Muscle of leg (tissue), 3 donors: ENCODE measurements at regions not wholly inside any gene's neighbourhood (a gene's known extent, or its start where the extent isn't known, plus 50 kb on each side); places are given as distances from the start of the nearest gene placed in this dataset.

ENCODE experiments used
- DNase-seq: peaks from one replicate; pipeline ENCODE4 v3.0.0; 2013
- H3K27ac ChIP-seq: one replicate; pipeline ENCODE4 v1.5.1; 2013; ENCODE audit warnings: mild to moderate bottlenecking, low read length, control low read depth
- H3K27me3 ChIP-seq: one replicate; pipeline ENCODE4 v1.6.1; 2013; ENCODE audit warnings: low read length; ENCODE audit not compliant: control insufficient read depth, insufficient read depth
- H3K36me3 ChIP-seq: one replicate; pipeline ENCODE4 v1.6.1; 2013; ENCODE audit warnings: low read length; ENCODE audit not compliant: control insufficient read depth, insufficient read depth
- H3K4me1 ChIP-seq: one replicate; pipeline ENCODE4 v1.6.1; 2013; ENCODE audit warnings: low read length; ENCODE audit not compliant: control insufficient read depth, insufficient read depth
- H3K4me3 ChIP-seq: one replicate; pipeline ENCODE4 v1.5.1; 2013; ENCODE audit warnings: low read length, control low read depth
- H3K9me3 ChIP-seq: replicated peaks from 2 replicates; pipeline ENCODE4 v1.6.1; 2013; ENCODE audit warnings: low read depth, low read length; ENCODE audit not compliant: control insufficient read depth
- WGBS: methylation state at CpG from one replicate; pipeline ENCODE4 v1.1.5; 2013; ENCODE audit warnings: missing lambda C conversion rate; ENCODE audit not compliant: insufficient coverage; 5-methylcytosine and 5-hydroxymethylcytosine counted together

DNA sequence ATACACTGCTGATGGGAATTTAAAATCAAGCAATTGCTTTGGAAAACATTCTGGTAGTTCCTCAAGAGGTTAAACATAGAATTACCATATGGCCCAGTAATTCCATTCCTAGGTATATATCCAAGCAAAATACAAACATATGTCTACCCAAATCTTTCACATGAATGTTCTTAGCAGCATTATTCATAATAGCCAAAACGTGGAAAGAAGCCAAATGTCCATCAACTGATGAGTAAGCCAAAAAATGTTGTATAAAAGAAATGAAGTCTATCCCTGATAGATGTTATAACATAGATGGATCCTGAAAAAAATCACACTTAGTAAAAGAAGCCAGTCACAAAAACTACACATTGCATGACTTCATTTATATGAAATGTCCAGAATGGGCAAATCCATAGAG is 893.0 kb downstream of the SORCS3 start:
- no peaks in the 10 kb centered on the region for H3K36me3 ChIP-seq
- no peaks in the 10 kb centered on the region for H3K27me3 ChIP-seq
- no peak overlapping the region for H3K4me3 ChIP-seq
- H3K9me3 ChIP-seq = peaks cover 5% of the 10 kb centered on the region
- no CpG with 5 or more reads among the region's 1 CpG for WGBS
- H3K4me1 ChIP-seq = no peaks in the 10 kb centered on the region
- DNase-seq = no peak
- no peak overlapping the region for H3K27ac ChIP-seq

DNA sequence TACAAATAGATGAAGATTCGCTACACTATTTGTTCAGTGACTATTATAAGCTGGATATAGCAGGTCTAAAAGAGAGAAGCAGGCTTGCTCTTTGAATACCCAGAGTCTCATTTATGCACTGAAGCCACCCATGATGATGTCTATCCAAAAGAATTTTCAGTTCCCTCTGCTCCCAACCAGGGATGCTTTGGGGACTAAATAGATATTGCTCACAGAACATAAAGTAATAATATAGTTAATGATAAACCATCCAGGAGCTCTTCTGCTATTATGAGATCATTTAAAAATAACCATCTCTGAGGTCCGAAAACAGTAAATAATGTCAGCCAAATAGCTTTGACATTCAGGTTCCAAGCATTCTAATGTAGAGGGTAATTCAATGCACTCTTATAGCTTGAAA is 875.4 kb downstream of the SORCS3 start:
- H3K27me3 ChIP-seq = no peaks in the 10 kb centered on the region
- H3K27ac ChIP-seq = no peak overlapping the region
- H3K36me3 ChIP-seq = no peaks in the 10 kb centered on the region
- whole genome bisulfite sequencing = no CpG with 5 or more reads among the region's 2 CpGs
- H3K4me1 ChIP-seq = no peaks in the 10 kb centered on the region
- DNase-seq = no peak
- no peak overlapping the region for H3K4me3 ChIP-seq
- no peaks in the 10 kb centered on the region for H3K9me3 ChIP-seq

DNA sequence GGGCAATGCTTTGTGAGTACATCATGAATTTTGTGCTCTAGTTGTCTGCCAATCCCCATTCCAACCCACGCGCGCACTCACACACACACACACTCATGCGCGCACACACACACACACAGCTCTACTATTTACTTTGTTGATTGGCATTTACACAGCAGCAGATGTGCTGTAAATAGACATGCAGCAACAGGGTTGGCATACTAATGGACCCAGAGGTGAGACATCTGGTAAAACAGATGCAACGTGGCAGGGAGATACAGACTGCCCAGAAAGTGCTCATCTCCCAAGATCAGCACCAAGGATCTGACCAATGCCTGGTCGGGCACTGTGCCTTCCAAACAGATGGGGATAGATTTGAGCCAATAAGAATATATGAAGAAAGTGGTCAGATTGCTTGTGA is 873.0 kb downstream of the SORCS3 start:
- H3K27ac ChIP-seq = no peak overlapping the region
- no peaks in the 10 kb centered on the region for H3K27me3 ChIP-seq
- no peaks in the 10 kb centered on the region for H3K36me3 ChIP-seq
- H3K4me1 ChIP-seq = no peaks in the 10 kb centered on the region
- H3K9me3 ChIP-seq = no peaks in the 10 kb centered on the region
- H3K4me3 ChIP-seq = no peak overlapping the region
- no peak for DNase-seq
- WGBS = 63% methylated on average over 1 of the region's 7 CpGs

DNA sequence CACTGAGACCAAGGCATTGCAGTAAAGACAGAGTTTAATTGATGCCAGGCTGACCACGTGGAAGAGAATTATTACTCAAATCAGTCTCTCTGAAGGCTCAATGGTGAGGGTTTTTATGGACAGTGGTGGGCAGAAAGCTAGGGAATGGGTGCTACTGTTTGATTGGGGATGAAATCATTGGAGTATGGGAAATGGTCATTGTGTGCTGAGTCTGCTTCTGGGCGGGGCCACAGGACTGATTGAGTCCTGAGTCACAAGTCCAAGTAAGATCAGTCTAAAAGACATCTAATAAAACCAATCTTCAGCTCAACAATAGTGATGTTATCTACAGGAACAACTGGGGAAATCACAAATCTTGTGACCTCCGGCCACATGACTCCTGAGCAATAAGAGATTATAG is 868.4 kb downstream of the SORCS3 start:
- H3K27me3 ChIP-seq = no peaks in the 10 kb centered on the region
- H3K4me3 ChIP-seq = no peak overlapping the region
- no peaks in the 10 kb centered on the region for H3K4me1 ChIP-seq
- no peak overlapping the region for H3K27ac ChIP-seq
- no peaks in the 10 kb centered on the region for H3K36me3 ChIP-seq
- DNase-seq = no peak
- no CpG with 5 or more reads among the region's 3 CpGs for WGBS
- no peaks in the 10 kb centered on the region for H3K9me3 ChIP-seq

DNA sequence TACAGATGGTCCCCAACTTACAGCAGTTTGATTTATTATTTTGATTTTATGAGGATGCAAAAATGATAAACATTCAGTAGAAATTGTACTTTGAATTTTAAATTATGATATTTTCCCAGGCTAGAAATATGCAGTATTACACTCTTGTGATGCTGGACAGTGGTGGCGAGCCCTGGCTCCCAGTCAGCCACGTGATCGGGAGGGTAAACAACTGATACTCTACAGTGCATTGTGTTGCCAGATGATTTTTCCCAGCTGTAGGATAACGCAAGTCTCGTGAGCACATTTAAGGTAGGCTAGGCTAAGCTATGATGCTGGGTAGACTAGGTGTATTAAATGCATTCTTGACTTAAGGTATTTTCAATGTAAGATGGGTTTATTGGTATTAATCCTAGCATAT is 865.2 kb downstream of the SORCS3 start:
- no peak for DNase-seq
- no peaks in the 10 kb centered on the region for H3K27me3 ChIP-seq
- no peaks in the 10 kb centered on the region for H3K36me3 ChIP-seq
- no peak overlapping the region for H3K4me3 ChIP-seq
- no peaks in the 10 kb centered on the region for H3K4me1 ChIP-seq
- WGBS = 64% methylated on average over 3 of the region's 5 CpGs
- no peak overlapping the region for H3K27ac ChIP-seq
- no peaks in the 10 kb centered on the region for H3K9me3 ChIP-seq

DNA sequence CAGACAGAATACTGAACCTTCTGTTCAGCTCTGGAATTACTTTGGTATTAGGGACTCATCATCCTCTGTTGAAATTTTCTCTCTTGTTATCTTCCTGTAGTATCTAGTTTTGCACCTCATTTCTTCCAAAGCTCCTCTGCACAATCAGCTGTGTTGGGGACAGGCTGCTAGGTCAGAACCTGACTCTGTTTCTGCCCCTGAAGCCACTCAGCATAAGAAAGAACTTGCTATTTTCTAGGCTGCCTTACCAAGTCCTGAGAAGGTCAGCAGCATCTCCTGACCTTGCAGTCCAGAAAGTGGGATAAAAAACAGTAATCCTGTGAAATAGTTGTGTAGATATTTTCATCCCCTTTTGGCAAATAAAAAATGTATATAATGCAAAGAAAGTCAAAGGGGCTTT is 862.6 kb downstream of the SORCS3 start:
- no peak overlapping the region for H3K27ac ChIP-seq
- H3K36me3 ChIP-seq = no peaks in the 10 kb centered on the region
- no peaks in the 10 kb centered on the region for H3K9me3 ChIP-seq
- no peaks in the 10 kb centered on the region for H3K27me3 ChIP-seq
- no peaks in the 10 kb centered on the region for H3K4me1 ChIP-seq
- no peak for DNase-seq
- H3K4me3 ChIP-seq = no peak overlapping the region

DNA sequence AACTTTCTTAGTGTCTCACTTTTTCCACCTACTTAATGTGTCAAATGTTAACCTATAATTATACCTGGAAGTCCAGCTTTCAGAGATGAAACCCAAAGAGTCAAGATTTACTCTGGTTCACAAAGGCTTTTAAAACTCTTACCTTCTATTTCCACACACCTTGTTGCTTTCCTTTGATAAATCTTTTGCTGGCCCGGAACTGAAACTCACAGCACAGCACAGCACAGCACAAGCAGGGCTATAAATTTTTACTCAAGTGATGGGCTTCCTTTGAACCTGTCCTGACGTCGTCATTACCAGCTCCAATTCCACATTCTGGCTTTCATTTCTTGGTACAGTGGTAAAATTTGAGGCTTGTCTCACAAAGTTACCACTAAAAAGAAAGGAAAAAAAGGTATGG is 861.0 kb downstream of the SORCS3 start:
- H3K27ac ChIP-seq = no peak overlapping the region
- H3K27me3 ChIP-seq = no peaks in the 10 kb centered on the region
- H3K4me1 ChIP-seq = no peaks in the 10 kb centered on the region
- H3K4me3 ChIP-seq = no peak overlapping the region
- H3K36me3 ChIP-seq = no peaks in the 10 kb centered on the region
- 33% methylated on average over 1 of the region's 3 CpGs for WGBS
- no peaks in the 10 kb centered on the region for H3K9me3 ChIP-seq
- DNase-seq = no peak

DNA sequence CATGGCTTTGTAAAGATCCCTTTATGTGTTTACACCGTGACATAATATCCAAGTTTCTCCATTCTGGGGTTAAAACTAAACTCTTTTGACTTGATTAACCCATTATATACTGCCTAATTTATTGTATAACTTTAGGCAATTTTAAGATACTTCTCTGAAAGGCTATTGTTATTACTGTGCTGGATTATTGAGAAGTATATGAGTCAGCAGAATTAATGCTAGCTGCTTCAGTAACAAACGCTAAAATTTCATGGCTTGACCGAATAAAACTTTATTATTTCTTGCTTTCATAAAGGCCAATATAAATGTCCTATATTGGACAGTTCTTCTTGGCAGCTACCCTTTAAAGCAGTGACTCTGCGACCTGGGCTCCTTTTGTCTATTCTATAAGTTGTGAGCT is 853.9 kb downstream of the SORCS3 start:
- no peaks in the 10 kb centered on the region for H3K9me3 ChIP-seq
- no peak overlapping the region for H3K27ac ChIP-seq
- no peak for DNase-seq
- H3K27me3 ChIP-seq = no peaks in the 10 kb centered on the region
- no peak overlapping the region for H3K4me3 ChIP-seq
- H3K4me1 ChIP-seq = no peaks in the 10 kb centered on the region
- WGBS = no CpG with 5 or more reads among the region's 4 CpGs
- H3K36me3 ChIP-seq = no peaks in the 10 kb centered on the region

DNA sequence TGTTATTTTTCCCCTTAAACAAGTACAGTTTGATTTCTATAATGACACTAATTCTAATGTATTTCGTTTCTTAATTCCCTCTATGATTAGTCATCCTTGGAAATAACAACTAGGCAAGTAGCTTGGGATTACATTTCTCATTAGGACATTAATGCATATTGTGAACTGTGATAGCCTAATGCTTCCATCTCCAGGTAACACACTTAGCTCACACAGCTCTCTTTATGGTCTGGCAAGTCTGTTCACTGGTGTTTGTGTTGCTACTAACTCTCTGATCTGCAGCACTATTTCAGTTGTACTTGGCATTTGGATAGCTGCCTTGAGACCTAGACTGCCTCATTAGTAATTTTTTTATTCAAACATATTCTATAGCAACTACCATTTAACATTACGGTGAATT is 853.2 kb downstream of the SORCS3 start:
- H3K4me1 ChIP-seq = no peaks in the 10 kb centered on the region
- H3K27ac ChIP-seq = no peak overlapping the region
- H3K9me3 ChIP-seq = no peaks in the 10 kb centered on the region
- DNase-seq = no peak
- H3K4me3 ChIP-seq = no peak overlapping the region
- no peaks in the 10 kb centered on the region for H3K36me3 ChIP-seq
- no CpG with 5 or more reads among the region's 2 CpGs for WGBS
- H3K27me3 ChIP-seq = no peaks in the 10 kb centered on the region

DNA sequence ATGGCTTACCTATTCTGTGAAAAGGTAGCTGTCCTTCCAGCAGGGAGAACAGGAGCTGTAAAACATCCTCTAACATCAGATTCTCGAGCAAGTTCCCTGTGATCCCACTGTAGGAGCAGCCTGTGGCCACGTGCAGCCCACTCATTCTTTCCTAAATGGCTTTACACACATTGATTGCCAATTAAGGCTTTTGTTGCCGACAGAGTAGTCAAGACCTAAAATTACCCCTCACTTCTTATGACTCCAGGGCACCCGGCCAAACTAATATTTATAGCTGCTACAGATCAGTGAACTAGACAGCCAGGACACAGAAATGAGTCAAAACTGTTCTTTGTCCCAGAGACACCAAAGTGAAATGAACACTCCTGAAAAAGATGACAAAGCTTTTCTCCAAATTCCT is 832.1 kb downstream of the SORCS3 start:
- DNase-seq = no peak
- Histone ChIP-seq H3K9me3 (no peaks in the 10 kb centered on the region), H3K27me3 (no peaks in the 10 kb centered on the region), H3K27ac (no peak overlapping the region), H3K4me1 (no peaks in the 10 kb centered on the region), H3K36me3 (no peaks in the 10 kb centered on the region), H3K4me3 (no peak overlapping the region)
- 10% methylated on average over 3 of the region's 4 CpGs for WGBS

DNA sequence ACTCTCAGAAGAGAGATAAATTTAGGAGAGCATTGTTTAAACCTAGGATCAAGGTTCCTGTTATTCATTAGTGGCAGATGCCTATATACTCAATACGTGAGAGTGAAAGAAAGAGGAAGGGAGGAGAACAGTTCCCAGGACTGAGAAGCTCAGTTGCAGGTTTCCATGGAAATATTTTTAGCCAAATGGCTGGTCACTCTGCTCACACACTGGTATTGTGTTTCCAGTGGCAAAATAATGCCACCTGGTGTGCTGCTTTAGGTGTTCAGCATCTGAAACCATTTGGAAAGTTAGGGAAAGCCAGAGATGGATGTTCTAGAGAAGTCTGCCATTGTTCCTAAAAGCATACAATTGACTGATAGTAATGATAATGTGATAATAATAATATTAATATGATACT is 827.7 kb downstream of the SORCS3 start:
- Histone ChIP-seq H3K9me3 (no peaks in the 10 kb centered on the region), H3K4me3 (no peak overlapping the region), H3K27me3 (no peaks in the 10 kb centered on the region), H3K36me3 (no peaks in the 10 kb centered on the region), H3K27ac (no peak overlapping the region), H3K4me1 (no peaks in the 10 kb centered on the region)
- WGBS = 33% methylated on average over 1 of the region's 1 CpG
- no peak for DNase-seq
